PFSK-1 (cell line): ENCODE measurements at regions not wholly inside any gene's neighbourhood (a gene's known extent, or its start where the extent isn't known, plus 50 kb on each side); places are given as distances from the start of the nearest gene placed in this dataset.

Source experiments
- FOXP2 ChIP-seq: optimal IDR thresholded peaks from 2 replicates; pipeline ENCODE3; 2011; ENCODE audit warnings: borderline replicate concordance, control low read depth, inconsistent platforms; ENCODE audit not compliant: insufficient read depth; ENCODE audit errors: extremely low read length, extremely low read depth
- POLR2AphosphoS5 ChIP-seq: IDR thresholded peaks from 2 replicates; pipeline ENCODE4 v1.6.1; 2012; ENCODE audit warnings: low read depth, mild to moderate bottlenecking, control low read depth, low read length, moderate library complexity
- SIN3A ChIP-seq: IDR thresholded peaks from 2 replicates; pipeline ENCODE4 v1.6.1; 2012; ENCODE audit warnings: mild to moderate bottlenecking, low read length, moderate library complexity, borderline replicate concordance; ENCODE audit not compliant: insufficient read depth
- TAF1 ChIP-seq: IDR thresholded peaks from 2 replicates; pipeline ENCODE4 v1.6.1; 2012; ENCODE audit warnings: low read length, control low read depth, borderline replicate concordance; ENCODE audit not compliant: insufficient read depth
- TF ChIP-seq, protein P1 (sequence below), 2 experiments: IDR thresholded peaks; 2 replicates each; pipeline versions ENCODE4 v1.6.1 to v1.8.0; 2011 to 2012; ENCODE audit warnings: low read depth in 2 of 2, low read length in 2 of 2, control low read depth in 1 of 2, inconsistent platforms in 1 of 2, mild to moderate bottlenecking in 1 of 2, moderate library complexity in 1 of 2; ENCODE audit not compliant: insufficient read depth in 1 of 2

GRCh38 chr4:15188605-15189539 lies 186.6 kb downstream of the CPEB2 start:
- TF ChIP-seq POLR2AphosphoS5 (no peak), FOXP2 (no peak), SIN3A (no peak), TAF1 (no peak)
- TF ChIP-seq, protein P1, sequence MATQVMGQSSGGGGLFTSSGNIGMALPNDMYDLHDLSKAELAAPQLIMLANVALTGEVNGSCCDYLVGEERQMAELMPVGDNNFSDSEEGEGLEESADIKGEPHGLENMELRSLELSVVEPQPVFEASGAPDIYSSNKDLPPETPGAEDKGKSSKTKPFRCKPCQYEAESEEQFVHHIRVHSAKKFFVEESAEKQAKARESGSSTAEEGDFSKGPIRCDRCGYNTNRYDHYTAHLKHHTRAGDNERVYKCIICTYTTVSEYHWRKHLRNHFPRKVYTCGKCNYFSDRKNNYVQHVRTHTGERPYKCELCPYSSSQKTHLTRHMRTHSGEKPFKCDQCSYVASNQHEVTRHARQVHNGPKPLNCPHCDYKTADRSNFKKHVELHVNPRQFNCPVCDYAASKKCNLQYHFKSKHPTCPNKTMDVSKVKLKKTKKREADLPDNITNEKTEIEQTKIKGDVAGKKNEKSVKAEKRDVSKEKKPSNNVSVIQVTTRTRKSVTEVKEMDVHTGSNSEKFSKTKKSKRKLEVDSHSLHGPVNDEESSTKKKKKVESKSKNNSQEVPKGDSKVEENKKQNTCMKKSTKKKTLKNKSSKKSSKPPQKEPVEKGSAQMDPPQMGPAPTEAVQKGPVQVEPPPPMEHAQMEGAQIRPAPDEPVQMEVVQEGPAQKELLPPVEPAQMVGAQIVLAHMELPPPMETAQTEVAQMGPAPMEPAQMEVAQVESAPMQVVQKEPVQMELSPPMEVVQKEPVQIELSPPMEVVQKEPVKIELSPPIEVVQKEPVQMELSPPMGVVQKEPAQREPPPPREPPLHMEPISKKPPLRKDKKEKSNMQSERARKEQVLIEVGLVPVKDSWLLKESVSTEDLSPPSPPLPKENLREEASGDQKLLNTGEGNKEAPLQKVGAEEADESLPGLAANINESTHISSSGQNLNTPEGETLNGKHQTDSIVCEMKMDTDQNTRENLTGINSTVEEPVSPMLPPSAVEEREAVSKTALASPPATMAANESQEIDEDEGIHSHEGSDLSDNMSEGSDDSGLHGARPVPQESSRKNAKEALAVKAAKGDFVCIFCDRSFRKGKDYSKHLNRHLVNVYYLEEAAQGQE (IDR thresholded peaks at IDR 0.05; ENCODE audit: insufficient read depth in 1 of 2, low read depth in 2 of 2, low read length in 2 of 2) = no peak

- TF ChIP-seq, protein P1 (IDR thresholded peaks at IDR 0.05; ENCODE audit: insufficient read depth in 1 of 2, low read depth in 2 of 2, low read length in 2 of 2) = no peak
- no peak for TF ChIP-seq SIN3A
- no peak for TF ChIP-seq TAF1
- no peak for TF ChIP-seq POLR2AphosphoS5
- no peak for TF ChIP-seq FOXP2
These were observed 192.2 kb downstream of the CPEB2 start for GRCh38 chr4:15194520-15194919.

DNA sequence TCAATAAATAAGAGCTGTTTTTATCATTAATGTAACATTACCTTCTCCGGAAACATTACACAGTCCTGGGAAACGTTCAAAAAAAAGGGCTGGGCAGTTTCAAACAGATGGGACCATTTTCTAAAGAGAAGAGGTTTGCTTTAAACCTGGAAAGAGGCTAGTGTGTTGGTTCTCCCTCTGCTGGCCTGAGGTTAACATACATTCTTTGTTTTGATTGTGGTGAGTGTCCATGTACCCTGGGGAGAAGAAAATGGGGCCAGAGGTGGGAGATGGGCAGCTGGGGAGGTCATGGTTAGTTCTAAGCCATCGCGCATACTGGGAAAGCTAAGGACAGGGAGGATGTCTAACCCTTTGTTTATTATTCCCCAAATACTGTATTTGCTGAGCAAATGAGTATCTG lies 194.7 kb downstream of the CPEB2 start:
- TF ChIP-seq SIN3A = no peak
- TF ChIP-seq POLR2AphosphoS5 = no peak
- no peak for TF ChIP-seq TAF1
- TF ChIP-seq, protein P1 (IDR thresholded peaks at IDR 0.05; ENCODE audit: insufficient read depth in 1 of 2, low read depth in 2 of 2, low read length in 2 of 2) = no peak
- no peak for TF ChIP-seq FOXP2

- no peak for TF ChIP-seq POLR2AphosphoS5
- TF ChIP-seq FOXP2 = no peak
- TF ChIP-seq, protein P1 (IDR thresholded peaks at IDR 0.05; ENCODE audit: insufficient read depth in 1 of 2, low read depth in 2 of 2, low read length in 2 of 2) = no peak
- TF ChIP-seq TAF1 = no peak
- no peak for TF ChIP-seq SIN3A
These were observed 195.9 kb downstream of the CPEB2 start for GRCh38 chr4:15198070-15198727.
